ENCODE measurements at regions not wholly inside any gene's neighbourhood (a gene's known extent, or its start where the extent isn't known, plus 50 kb on each side); places are given as distances from the start of the nearest gene placed in this dataset.
"Not testable (repeated sequence)": the region's sequence is repeated elsewhere in the genome, so short reads cannot be mapped to it uniquely, and the experiment has no call there.

- DNase-seq = no peak
Measured at GRCh38 chr14:83162361-83162929, 1628.8 kb upstream of the SEL1L start.

- DNase-seq = no peak
Measured at GRCh38 chr14:83163016-83163415, 1629.4 kb upstream of the SEL1L start.

GRCh38 chr14:83164016-83164415 lies 1630.4 kb upstream of the SEL1L start:
- no peak for DNase-seq

- no peak for DNase-seq
Measured at GRCh38 chr14:83164591-83164990, 1630.9 kb upstream of the SEL1L start.

- DNase-seq = no peak
Measured at GRCh38 chr14:83170165-83170564, 1636.5 kb upstream of the SEL1L start.

- DNase-seq = no peak
Measured at GRCh38 chr14:83171761-83172160, 1638.1 kb upstream of the SEL1L start.

GRCh38 chr14:83172363-83172762 lies 1638.7 kb upstream of the SEL1L start:
- no peak for DNase-seq

- DNase-seq = no peak
Measured at GRCh38 chr14:83173687-83174086, 1640.0 kb upstream of the SEL1L start.

GRCh38 chr14:83184531-83184930 lies 1650.9 kb upstream of the SEL1L start:
- DNase-seq = no peak

- not testable (repeated sequence) for DNase-seq
Measured at GRCh38 chr14:83188311-83188710, 1654.7 kb upstream of the SEL1L start.

- no peak for DNase-seq
Measured at GRCh38 chr14:83196236-83196635, 1662.6 kb upstream of the SEL1L start.

- DNase-seq = no peak
Measured at GRCh38 chr14:83197271-83197670, 1663.6 kb upstream of the SEL1L start.

- no peak for DNase-seq
Measured at GRCh38 chr14:83207550-83207949, 1673.9 kb upstream of the SEL1L start.

GRCh38 chr14:83208341-83208740 lies 1674.7 kb upstream of the SEL1L start:
- no peak for DNase-seq

GRCh38 chr14:83217492-83217891 lies 1683.8 kb upstream of the SEL1L start:
- DNase-seq = no peak

GRCh38 chr14:83247924-83248639 lies 1714.4 kb upstream of the SEL1L start:
- DNase-seq = no peak

GRCh38 chr14:83251402-83251801 lies 1717.7 kb upstream of the SEL1L start:
- DNase-seq = no peak

- no peak for DNase-seq
Measured at GRCh38 chr14:83253870-83254269, 1720.2 kb upstream of the SEL1L start.

- DNase-seq = no peak
Measured at GRCh38 chr14:83255015-83255726, 1721.5 kb upstream of the SEL1L start.

- no peak for DNase-seq
Measured at GRCh38 chr14:83255727-83256090, 1722.1 kb upstream of the SEL1L start.

- DNase-seq = no peak
Measured at GRCh38 chr14:83257466-83258439, 1724.1 kb upstream of the SEL1L start.

GRCh38 chr14:83260751-83261150 lies 1727.1 kb upstream of the SEL1L start:
- no peak for DNase-seq

- no peak for DNase-seq
Measured at GRCh38 chr14:83269583-83269982, 1735.9 kb upstream of the SEL1L start.

Measured in NCI-H774 (cell line).